ENCODE measurements at regions not wholly inside any gene's neighbourhood (a gene's known extent, or its start where the extent isn't known, plus 50 kb on each side); places are given as distances from the start of the nearest gene placed in this dataset.

DNA sequence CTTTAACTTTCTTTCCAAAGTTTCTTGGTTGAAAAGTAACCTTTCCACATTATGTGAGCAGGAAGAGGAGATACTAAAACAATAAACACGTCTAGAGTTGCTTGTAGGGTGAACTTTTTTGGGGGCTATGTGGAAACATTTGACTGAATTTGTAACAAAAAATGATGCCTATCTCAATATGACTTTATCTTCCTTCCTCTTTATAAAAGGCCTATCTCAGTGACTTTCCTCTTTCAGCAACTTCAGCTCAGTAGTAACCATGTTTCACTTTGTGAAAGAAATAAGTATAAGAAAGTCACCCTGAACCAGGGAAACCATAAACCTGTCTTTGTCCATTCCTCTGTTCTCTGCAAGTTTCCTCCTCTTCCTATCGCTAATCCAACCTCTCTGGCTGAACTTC lies 124.7 kb upstream of the TMEM164 start:
- TF ChIP-seq, protein P1, sequence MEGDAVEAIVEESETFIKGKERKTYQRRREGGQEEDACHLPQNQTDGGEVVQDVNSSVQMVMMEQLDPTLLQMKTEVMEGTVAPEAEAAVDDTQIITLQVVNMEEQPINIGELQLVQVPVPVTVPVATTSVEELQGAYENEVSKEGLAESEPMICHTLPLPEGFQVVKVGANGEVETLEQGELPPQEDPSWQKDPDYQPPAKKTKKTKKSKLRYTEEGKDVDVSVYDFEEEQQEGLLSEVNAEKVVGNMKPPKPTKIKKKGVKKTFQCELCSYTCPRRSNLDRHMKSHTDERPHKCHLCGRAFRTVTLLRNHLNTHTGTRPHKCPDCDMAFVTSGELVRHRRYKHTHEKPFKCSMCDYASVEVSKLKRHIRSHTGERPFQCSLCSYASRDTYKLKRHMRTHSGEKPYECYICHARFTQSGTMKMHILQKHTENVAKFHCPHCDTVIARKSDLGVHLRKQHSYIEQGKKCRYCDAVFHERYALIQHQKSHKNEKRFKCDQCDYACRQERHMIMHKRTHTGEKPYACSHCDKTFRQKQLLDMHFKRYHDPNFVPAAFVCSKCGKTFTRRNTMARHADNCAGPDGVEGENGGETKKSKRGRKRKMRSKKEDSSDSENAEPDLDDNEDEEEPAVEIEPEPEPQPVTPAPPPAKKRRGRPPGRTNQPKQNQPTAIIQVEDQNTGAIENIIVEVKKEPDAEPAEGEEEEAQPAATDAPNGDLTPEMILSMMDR (IDR thresholded peaks at IDR 0.05), result no peak
- TF ChIP-seq POLR2A (IDR thresholded peaks at IDR 0.05) (no peak), POLR2AphosphoS5 (IDR thresholded peaks at IDR 0.05; ENCODE audit: insufficient read depth in 1 of 2, low read depth in 1 of 2) (no peak)
